Motor neuron (in vitro differentiated cells): ENCODE measurements at regions not wholly inside any gene's neighbourhood (a gene's known extent, or its start where the extent isn't known, plus 50 kb on each side); places are given as distances from the start of the nearest gene placed in this dataset.
A peak's percentile ranks its signal among the peaks of the same experiment; 100 is the strongest.

Experiments used
- ATAC-seq, 8 experiments: fragments of 200-7000 bp; cut with Tn5 transposase; replicated peaks in 6 of 8; 2 replicates each; pipeline ENCODE4 v1.8.0; 2021; ENCODE audit warnings: mild to moderate bottlenecking in 8 of 8, moderate library complexity in 8 of 8
- H3K27ac ChIP-seq, 2 donors: fragments of 250-450 bp; sonication (Bioruptor Pico); 2 replicates each; pipeline ENCODE4 v1.9.0; 2021; ENCODE audit warnings: antibody characterized with exemption in 2 of 2, mild to moderate bottlenecking in 2 of 2, moderate library complexity in 1 of 2
- H3K4me1 ChIP-seq, 2 donors: fragments of 250-450 bp; sonication (Bioruptor Pico); replicated peaks in 1 of 2; 2 replicates each; pipeline ENCODE4 v1.6.1; 2021; ENCODE audit warnings: antibody characterized with exemption in 2 of 2, mild to moderate bottlenecking in 2 of 2, moderate library complexity in 1 of 2
- H3K4me3 ChIP-seq, 5 donors: fragments of 250-450 bp; sonication (Bioruptor Pico); 2 replicates each; pipeline ENCODE4 v1.9.0; 2021; ENCODE audit warnings: antibody characterized with exemption in 5 of 5, mild to moderate bottlenecking in 5 of 5, moderate library complexity in 4 of 5
- WGBS, 10 experiments: fragments of 450-650 bp; shearing (Covaris generic); methylation state at CpG; one replicate each; pipeline ENCODE4 v1.0.0; 2022; 5-methylcytosine and 5-hydroxymethylcytosine counted together
- in situ Hi-C, 9 experiments: fragments of 400-800 bp; cut with MboI; loops; one replicate each; pipeline ENCODE4 v1.15.0; 2021; ENCODE audit warnings: low sequenced_read_pairs in 9 of 9, low pct_unique_long_range_greater_than_20kb in 2 of 9; ENCODE audit not compliant: unreplicated experiment in 9 of 9

DNA sequence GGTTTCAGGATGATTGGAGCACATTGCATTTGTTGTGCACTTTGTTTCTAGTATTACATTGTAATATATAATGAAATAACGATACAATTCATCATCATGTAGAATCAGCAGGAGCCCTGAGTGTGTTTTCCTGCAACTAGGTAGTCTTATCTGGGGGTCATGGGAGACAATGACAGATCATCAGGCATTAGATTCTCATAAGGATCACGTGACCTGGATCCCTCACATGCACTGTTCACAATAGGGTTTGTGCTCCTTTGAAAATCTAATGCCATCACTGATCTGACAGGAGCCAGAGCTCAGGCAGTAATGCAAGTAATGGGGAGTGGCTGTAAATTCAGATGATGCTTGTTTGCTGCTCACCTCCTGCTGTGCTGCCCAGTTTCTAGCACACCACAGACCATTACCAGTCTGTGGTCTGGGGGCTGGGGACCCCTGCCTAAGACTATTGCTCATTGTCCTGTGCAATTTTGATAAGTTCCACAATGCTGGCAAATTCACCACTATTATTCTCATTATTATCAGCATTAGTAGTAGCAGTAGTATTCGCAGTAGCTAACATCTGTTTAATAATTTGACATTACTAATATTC is 428.7 kb upstream of the TNP1 start:
- Histone ChIP-seq H3K27ac (peak overlapping the region in 1 of 2 donors; percentile 56), H3K4me1 (peaks cover 31 to 34% of the 10 kb centered on the region in 2 donors), H3K4me3 (no peak overlapping the region)
- in situ Hi-C loops: loop anchor here in 1 of 9 experiments (25.0 kb wide), 1 partner anchor 424 kb away; no protein-coding TSS in a partner anchor
- ATAC-seq: no peak
- 29 to 100% (median 70%) methylated on average over 1 to 2 of the region's 3 CpGs; no CpG with 5 or more reads in 3 of the 10 experiments for WGBS, 10 experiments

DNA sequence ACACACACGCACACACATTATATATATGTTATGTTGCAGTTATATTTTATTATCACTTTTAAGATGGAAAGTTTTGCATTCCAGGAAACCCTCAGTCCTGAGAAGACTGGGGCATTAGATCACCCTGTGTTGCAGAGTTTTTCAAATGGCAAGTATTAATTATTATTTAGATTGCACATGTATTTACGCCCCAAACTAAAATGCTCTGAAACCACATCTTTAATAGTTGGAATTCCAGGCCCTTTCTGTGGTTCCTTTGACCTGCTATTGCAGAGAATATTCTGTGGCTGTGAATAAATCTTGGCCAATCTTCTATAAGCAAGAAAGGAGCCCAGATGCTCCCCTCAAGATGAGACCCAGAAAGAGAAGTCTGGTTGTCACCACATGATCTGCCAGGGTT is 427.0 kb upstream of the TNP1 start:
- WGBS, 10 experiments: 42 to 100% (median 100%) methylated on average over 1 to 2 of the region's 2 CpGs; no CpG with 5 or more reads in 2 of the 10 experiments
- in situ Hi-C loops: loop anchor here in 1 of 9 experiments (25.0 kb wide), 1 partner anchor 425 kb away; no protein-coding TSS in a partner anchor
- H3K27ac ChIP-seq: no peak overlapping the region
- H3K4me3 ChIP-seq: no peak overlapping the region
- no peak for ATAC-seq
- H3K4me1 ChIP-seq: peaks cover 34 to 41% of the 10 kb centered on the region in 2 donors

GRCh38 chr2:217285926-217286325 is 426.1 kb upstream of the TNP1 start:
- 65 to 100% (median 86%) methylated on average over 2 to 4 of the region's 4 CpGs for WGBS, 10 experiments
- Histone ChIP-seq H3K4me3 (no peak overlapping the region), H3K27ac (no peak overlapping the region), H3K4me1 (peaks cover 29 to 34% of the 10 kb centered on the region in 2 donors)
- in situ Hi-C loops: loop anchor here in 1 of 9 experiments (25.0 kb wide), 1 partner anchor 426 kb away; no protein-coding TSS in a partner anchor
- no peak for ATAC-seq

GRCh38 chr2:217283460-217283859 is 423.6 kb upstream of the TNP1 start:
- WGBS, 10 experiments: 61 to 88% (median 83%) methylated on average over 2 to 6 of the region's 6 CpGs; no CpG with 5 or more reads in 2 of the 10 experiments
- peak in 4 of 8 experiments; percentile 25 to 60 (median 54) for ATAC-seq
- in situ Hi-C loops: loop anchor here in 1 of 9 experiments (25.0 kb wide), 1 partner anchor 429 kb away; no protein-coding TSS in a partner anchor
- H3K4me1 ChIP-seq: peaks cover 6 to 11% of the 10 kb centered on the region in 2 donors
- no peak overlapping the region for H3K27ac ChIP-seq
- no peak overlapping the region for H3K4me3 ChIP-seq

- WGBS, 10 experiments: 100% methylated on average over 1 to 2 of the region's 2 CpGs; no CpG with 5 or more reads in 5 of the 10 experiments
- in situ Hi-C loops: loop anchor here in 1 of 9 experiments (25.0 kb wide), 1 partner anchor 430 kb away; no protein-coding TSS in a partner anchor
- H3K4me1 ChIP-seq: peaks cover 5 to 10% of the 10 kb centered on the region in 2 donors
- no peak overlapping the region for H3K4me3 ChIP-seq
- H3K27ac ChIP-seq: no peak overlapping the region
- no peak for ATAC-seq
Observed at GRCh38 chr2:217282531-217282930, 422.7 kb upstream of the TNP1 start.

DNA sequence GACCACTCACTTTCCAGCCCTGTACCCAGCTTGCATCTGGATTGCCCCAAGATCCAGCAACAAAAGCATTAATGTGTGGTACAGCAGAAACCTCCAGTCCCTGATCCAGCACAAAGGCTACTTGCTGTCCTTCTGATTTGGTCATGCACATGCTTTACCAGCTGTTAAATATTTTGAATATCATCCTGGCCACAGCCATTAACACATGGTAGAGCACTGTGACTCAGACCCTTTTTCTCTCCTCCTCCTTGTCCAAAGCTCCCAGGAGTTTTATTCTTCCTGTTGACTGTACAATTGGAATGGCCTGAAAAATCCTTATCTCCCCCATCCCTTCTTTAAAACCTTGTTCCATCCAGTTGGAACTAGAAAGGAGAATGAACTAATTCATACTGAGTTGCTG is 419.7 kb upstream of the TNP1 start:
- peaks cover 5 to 24% of the 10 kb centered on the region in 2 donors for H3K4me1 ChIP-seq
- no peak overlapping the region for H3K4me3 ChIP-seq
- in situ Hi-C loops: loop anchor here in 1 of 9 experiments (25.0 kb wide), 1 partner anchor 433 kb away; no protein-coding TSS in a partner anchor
- ATAC-seq: peak; percentile 17 to 78 (median 34)
- no peak overlapping the region for H3K27ac ChIP-seq

GRCh38 chr2:217279140-217279539 is 419.3 kb upstream of the TNP1 start:
- in situ Hi-C loops: loop anchor here in 1 of 9 experiments (25.0 kb wide), 1 partner anchor 433 kb away; no protein-coding TSS in a partner anchor
- H3K4me1 ChIP-seq: peaks cover 5 to 24% of the 10 kb centered on the region in 2 donors
- ATAC-seq: no peak
- 0 to 100% (median 66%) methylated on average over 1 to 3 of the region's 3 CpGs; no CpG with 5 or more reads in 4 of the 10 experiments for WGBS, 10 experiments
- H3K4me3 ChIP-seq: no peak overlapping the region
- H3K27ac ChIP-seq: no peak overlapping the region

DNA sequence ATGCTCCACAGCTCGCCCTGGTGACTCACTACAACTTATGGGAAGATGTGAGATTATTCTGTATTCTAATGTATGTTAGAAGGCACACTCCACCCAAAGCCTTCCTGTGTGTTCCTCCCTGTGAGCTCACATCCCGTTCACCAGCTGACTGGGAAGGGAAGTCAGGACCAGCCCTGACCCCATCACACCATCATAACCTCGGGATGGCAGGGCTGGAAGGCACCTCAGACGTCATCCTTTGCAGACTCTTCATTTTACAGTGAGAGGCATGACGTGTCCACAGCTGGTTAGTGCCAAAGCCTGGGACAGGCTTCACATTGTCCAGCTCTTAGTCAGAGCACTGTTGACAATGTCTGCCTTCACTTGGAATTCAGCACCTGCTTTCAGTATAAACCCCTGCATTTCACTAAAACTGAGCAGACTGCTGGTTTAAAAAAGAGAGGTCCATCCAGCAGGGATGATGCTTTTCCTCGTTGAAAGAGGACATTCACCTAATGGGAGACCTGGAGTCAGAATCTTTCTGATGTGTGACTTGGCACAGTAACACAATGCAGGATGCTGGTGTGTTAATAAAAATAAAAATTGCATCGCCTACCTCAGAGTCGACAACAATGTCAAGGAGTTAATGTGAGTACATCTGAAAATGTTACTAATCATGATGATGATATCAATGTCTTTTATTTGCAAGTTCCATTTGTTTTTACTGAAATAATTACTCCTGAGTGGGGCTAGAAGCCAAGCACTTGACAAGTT is 418.0 kb upstream of the TNP1 start:
- ATAC-seq: peak; percentile 47 to 93 (median 84)
- Histone ChIP-seq H3K27ac (no peak overlapping the region), H3K4me1 (peaks cover 7 to 22% of the 10 kb centered on the region in 2 donors), H3K4me3 (no peak overlapping the region)
- in situ Hi-C loops: loop anchor here in 1 of 9 experiments (25.0 kb wide), 1 partner anchor 434 kb away; no protein-coding TSS in a partner anchor
- 8 to 100% (median 75%) methylated on average over 2 to 6 of the region's 8 CpGs; no CpG with 5 or more reads in 1 of the 10 experiments for WGBS, 10 experiments

GRCh38 chr2:217276433-217276832 is 416.6 kb upstream of the TNP1 start:
- no peak overlapping the region for H3K27ac ChIP-seq
- in situ Hi-C loops: loop anchor here in 1 of 9 experiments (25.0 kb wide), 1 partner anchor 436 kb away; no protein-coding TSS in a partner anchor
- peaks cover 7 to 24% of the 10 kb centered on the region in 2 donors for H3K4me1 ChIP-seq
- H3K4me3 ChIP-seq: no peak overlapping the region
- no peak for ATAC-seq
- 74 to 100% (median 95%) methylated on average over 2 to 4 of the region's 4 CpGs; no CpG with 5 or more reads in 3 of the 10 experiments for WGBS, 10 experiments

GRCh38 chr2:217275091-217275490 is 415.2 kb upstream of the TNP1 start:
- Histone ChIP-seq H3K4me1 (peaks cover 11 to 24% of the 10 kb centered on the region in 2 donors), H3K4me3 (no peak overlapping the region), H3K27ac (no peak overlapping the region)
- WGBS, 10 experiments: 57 to 96% (median 80%) methylated on average over 1 to 5 of the region's 5 CpGs; no CpG with 5 or more reads in 1 of the 10 experiments
- in situ Hi-C loops: loop anchor here in 1 of 9 experiments (25.0 kb wide), 1 partner anchor 437 kb away; no protein-coding TSS in a partner anchor
- ATAC-seq: no peak

DNA sequence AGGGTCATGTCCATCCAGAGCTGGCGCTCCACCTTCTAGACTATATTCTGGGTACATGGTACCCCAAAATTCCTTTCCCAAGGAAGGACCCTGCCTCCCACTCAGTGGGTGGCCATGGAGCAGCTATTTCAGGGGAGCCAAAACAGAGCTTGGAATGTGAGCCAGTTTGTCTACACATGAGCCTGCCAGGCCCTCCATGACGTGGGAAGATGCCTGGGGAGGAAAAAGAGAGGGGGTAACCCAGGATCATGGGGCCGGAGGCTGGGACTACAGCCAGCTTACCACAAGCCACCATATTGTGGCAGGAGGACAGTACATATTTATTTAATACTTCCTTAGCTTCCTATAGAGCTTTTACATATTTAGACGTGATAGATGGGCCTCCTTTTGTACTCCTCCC is 414.7 kb upstream of the TNP1 start:
- in situ Hi-C loops: no loop called here
- 80 to 95% (median 87%) methylated on average over 1 to 4 of the region's 4 CpGs; no CpG with 5 or more reads in 7 of the 10 experiments for WGBS, 10 experiments
- peaks cover 16 to 25% of the 10 kb centered on the region in 2 donors for H3K4me1 ChIP-seq
- no peak for ATAC-seq
- H3K27ac ChIP-seq: no peak overlapping the region
- H3K4me3 ChIP-seq: no peak overlapping the region

GRCh38 chr2:217273851-217274250 is 414.0 kb upstream of the TNP1 start:
- in situ Hi-C loops: no loop called here
- Histone ChIP-seq H3K4me1 (peaks cover 20 to 26% of the 10 kb centered on the region in 2 donors), H3K4me3 (no peak overlapping the region), H3K27ac (no peak overlapping the region)
- WGBS, 10 experiments: 83 to 100% (median 100%) methylated on average over 1 to 2 of the region's 2 CpGs; no CpG with 5 or more reads in 3 of the 10 experiments
- ATAC-seq: no peak

DNA sequence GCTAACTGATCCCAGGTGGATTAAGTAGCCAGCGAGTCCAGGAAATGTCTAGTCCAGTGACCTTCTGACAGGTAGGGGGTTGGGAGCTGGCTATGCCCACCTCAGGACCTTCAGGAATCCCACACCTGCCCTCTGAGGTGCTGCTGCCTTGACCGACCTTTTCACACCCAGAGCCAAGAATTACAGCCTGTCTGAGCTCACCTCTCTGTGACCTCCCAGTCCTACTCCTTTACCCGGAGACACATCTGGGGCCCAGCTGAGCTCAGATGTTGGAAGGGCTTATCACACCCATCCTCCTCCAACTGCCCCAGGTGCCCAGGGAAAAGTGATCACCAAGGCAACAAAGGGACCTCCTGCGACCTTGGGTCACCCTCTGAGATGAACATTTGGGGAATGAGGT is 413.3 kb upstream of the TNP1 start:
- peaks cover 20 to 26% of the 10 kb centered on the region in 2 donors for H3K4me1 ChIP-seq
- ATAC-seq: peak in 4 of 8 experiments; percentile 2 to 35 (median 22)
- 60 to 100% (median 80%) methylated on average over 1 to 3 of the region's 4 CpGs; no CpG with 5 or more reads in 5 of the 10 experiments for WGBS, 10 experiments
- no peak overlapping the region for H3K4me3 ChIP-seq
- in situ Hi-C loops: no loop called here
- no peak overlapping the region for H3K27ac ChIP-seq
